ENCODE measurements at regions not wholly inside any gene's neighbourhood (a gene's known extent, or its start where the extent isn't known, plus 50 kb on each side); places are given as distances from the start of the nearest gene placed in this dataset.
"Not testable (repeated sequence)": the region's sequence is repeated elsewhere in the genome, so short reads cannot be mapped to it uniquely, and the experiment has no call there.

GRCh38 chr10:127657056-127657455 is 79.9 kb upstream of the FOXI2 start:
- Histone ChIP-seq H3K79me2 (ENCODE audit: low read length) (no peaks in the 10 kb centered on the region), H3F3A (ENCODE audit: insufficient read depth, low read length) (no peaks in the 10 kb centered on the region), H3K9me3 (replicated peaks; ENCODE audit: insufficient read depth, low read length) (no peaks in the 10 kb centered on the region), H3K36me3 (replicated peaks; ENCODE audit: insufficient read depth, low read length) (no peaks in the 10 kb centered on the region), H3K4me1 (ENCODE audit: low read length) (no peaks in the 10 kb centered on the region), H3K27ac (ENCODE audit: low read length) (no peak overlapping the region), H2AFZ (ENCODE audit: low read length) (no peak overlapping the region), H4K20me1 (ENCODE audit: insufficient read depth, low read length) (no peaks in the 10 kb centered on the region), H3K4me3 (ENCODE audit: low read length) (no peak overlapping the region), H3K9me2 (replicated peaks; ENCODE audit: insufficient read depth, low read length) (no peaks in the 10 kb centered on the region), H3K4me2 (ENCODE audit: low read depth, low read length) (no peak overlapping the region), H3K27me3 (replicated peaks; ENCODE audit: insufficient read depth, low read length) (no peaks in the 10 kb centered on the region), H3K9ac (ENCODE audit: low read length) (no peak overlapping the region)
- no peak for DNase-seq
- no peak for TF ChIP-seq EZH2phosphoT487 (IDR thresholded peaks at IDR 0.05; ENCODE audit: low read length)
- TF ChIP-seq CTCF (IDR thresholded peaks at IDR 0.05; ENCODE audit: low read length), result no peak
- no peak for TF ChIP-seq EZH2 (optimal IDR thresholded peaks at IDR 0.05; ENCODE audit: low read depth, low read length)

GRCh38 chr10:127676430-127676829 is 60.6 kb upstream of the FOXI2 start:
- DNase-seq; H3K79me2 ChIP-seq (ENCODE audit: low read length); H3K36me3 ChIP-seq (replicated peaks; ENCODE audit: insufficient read depth, low read length); H3K4me3 ChIP-seq (ENCODE audit: low read length); H3K4me1 ChIP-seq (ENCODE audit: low read length); H3K4me2 ChIP-seq (ENCODE audit: low read depth, low read length); H3K9me2 ChIP-seq (replicated peaks; ENCODE audit: insufficient read depth, low read length); H3K27ac ChIP-seq (ENCODE audit: low read length); H4K20me1 ChIP-seq (ENCODE audit: insufficient read depth, low read length); H3K9me3 ChIP-seq (replicated peaks; ENCODE audit: insufficient read depth, low read length); H3K27me3 ChIP-seq (replicated peaks; ENCODE audit: insufficient read depth, low read length); H2AFZ ChIP-seq (ENCODE audit: low read length); H3K9ac ChIP-seq (ENCODE audit: low read length); H3F3A ChIP-seq (ENCODE audit: insufficient read depth, low read length): not testable (repeated sequence)

GRCh38 chr10:127678091-127678490 is 58.9 kb upstream of the FOXI2 start:
- no peak for DNase-seq
- H3K79me2 ChIP-seq (ENCODE audit: low read length), result no peaks in the 10 kb centered on the region
- no peaks in the 10 kb centered on the region for H3K36me3 ChIP-seq (replicated peaks; ENCODE audit: insufficient read depth, low read length)
- H2AFZ ChIP-seq (ENCODE audit: low read length), result no peak overlapping the region
- H3K9ac ChIP-seq (ENCODE audit: low read length), result no peak overlapping the region
- no peak overlapping the region for H3K4me3 ChIP-seq (ENCODE audit: low read length)
- H3K27me3 ChIP-seq (replicated peaks; ENCODE audit: insufficient read depth, low read length), result no peaks in the 10 kb centered on the region
- no peak overlapping the region for H3K27ac ChIP-seq (ENCODE audit: low read length)
- no peaks in the 10 kb centered on the region for H3K9me2 ChIP-seq (replicated peaks; ENCODE audit: insufficient read depth, low read length)
- TF ChIP-seq EZH2phosphoT487 (IDR thresholded peaks at IDR 0.05; ENCODE audit: low read length) (no peak), EZH2 (optimal IDR thresholded peaks at IDR 0.05; ENCODE audit: low read depth, low read length) (no peak), CTCF (IDR thresholded peaks at IDR 0.05; ENCODE audit: low read length) (no peak)
- no peaks in the 10 kb centered on the region for H3K4me1 ChIP-seq (ENCODE audit: low read length)
- no peaks in the 10 kb centered on the region for H4K20me1 ChIP-seq (ENCODE audit: insufficient read depth, low read length)
- no peaks in the 10 kb centered on the region for H3F3A ChIP-seq (ENCODE audit: insufficient read depth, low read length)
- H3K4me2 ChIP-seq (ENCODE audit: low read depth, low read length), result no peak overlapping the region
- H3K9me3 ChIP-seq (replicated peaks; ENCODE audit: insufficient read depth, low read length), result no peaks in the 10 kb centered on the region

GRCh38 chr10:127679642-127680255 is 57.2 kb upstream of the FOXI2 start:
- H3K79me2 ChIP-seq (ENCODE audit: low read length), result no peaks in the 10 kb centered on the region
- no peak overlapping the region for H3K9ac ChIP-seq (ENCODE audit: low read length)
- H3F3A ChIP-seq (ENCODE audit: insufficient read depth, low read length), result no peaks in the 10 kb centered on the region
- no peaks in the 10 kb centered on the region for H3K4me1 ChIP-seq (ENCODE audit: low read length)
- H3K27ac ChIP-seq (ENCODE audit: low read length), result no peak overlapping the region
- no peak for DNase-seq
- H3K9me2 ChIP-seq (replicated peaks; ENCODE audit: insufficient read depth, low read length), result no peaks in the 10 kb centered on the region
- no peaks in the 10 kb centered on the region for H3K27me3 ChIP-seq (replicated peaks; ENCODE audit: insufficient read depth, low read length)
- no peak overlapping the region for H2AFZ ChIP-seq (ENCODE audit: low read length)
- TF ChIP-seq CTCF (IDR thresholded peaks at IDR 0.05; ENCODE audit: low read length), result peak; percentile 44
- TF ChIP-seq EZH2 (optimal IDR thresholded peaks at IDR 0.05; ENCODE audit: low read depth, low read length), result no peak
- TF ChIP-seq EZH2phosphoT487 (IDR thresholded peaks at IDR 0.05; ENCODE audit: low read length), result no peak
- H3K4me2 ChIP-seq (ENCODE audit: low read depth, low read length), result no peak overlapping the region
- H3K4me3 ChIP-seq (ENCODE audit: low read length), result no peak overlapping the region
- H3K9me3 ChIP-seq (replicated peaks; ENCODE audit: insufficient read depth, low read length), result no peaks in the 10 kb centered on the region
- H3K36me3 ChIP-seq (replicated peaks; ENCODE audit: insufficient read depth, low read length), result no peaks in the 10 kb centered on the region
- H4K20me1 ChIP-seq (ENCODE audit: insufficient read depth, low read length), result no peaks in the 10 kb centered on the region
